K562 (cell line): ENCODE measurements at regions not wholly inside any gene's neighbourhood (a gene's known extent, or its start where the extent isn't known, plus 50 kb on each side); places are given as distances from the start of the nearest gene placed in this dataset.

Experiments
- ATAC-seq: fragments of 200-7000 bp; cut with Tn5 transposase; 3 replicates; pipeline ENCODE4 v1.9.1; 2020; ENCODE audit warnings: moderate library complexity
- BruUV-seq: library from RNA; stranded (reverse); fragments of 400-500 nt; replicated peaks from 2 replicates; lab custom pipeline; 2021; lab: Mats Ljungman, UMichigan
- CTCF ChIA-PET: fragments of 300-600 bp; formaldehyde crosslinking; extraction: SDS; loops from one replicate; lab custom pipeline; 2021; ENCODE audit warnings: low intra/inter-chr PET ratio; lab: Yijun Ruan, JAX
- POLR2A ChIA-PET: fragments of 300-600, 350-650 bp; sonication (Branson Sonifier 250); formaldehyde crosslinking; extraction: SDS; loops from one replicate; lab custom pipeline; 2021; ENCODE audit warnings: antibody characterized with exemption, inconsistent platforms; lab: Yijun Ruan, JAX
- DNase-seq, 4 experiments: peaks; one replicate each; pipeline versions ENCODE4 v3.0.0 to v3.0.0-alpha.2; 2011 to 2018; ENCODE audit warnings: low spot score in 3 of 4, mixed read lengths in 3 of 4; ENCODE audit errors: extremely low read depth in 1 of 4
- FAIRE-seq: peaks from 2 replicates; lab custom pipeline; 2011; peaks lifted over from hg19 to GRCh38; lab: Jason Lieb, UNC
- H2AFZ ChIP-seq: 2 replicates; pipeline ENCODE4 v1.6.0; 2011; ENCODE audit warnings: low read depth, low read length, control low read depth, inconsistent platforms
- H3K27ac ChIP-seq: fragments of 200-600 bp; 3 replicates; pipeline ENCODE4 v1.8.0; 2011; ENCODE audit warnings: low read depth, mild to moderate bottlenecking, control low read depth, inconsistent platforms, low read length, moderate library complexity, mixed read lengths; ENCODE audit errors: extremely low read depth
- H3K27me3 ChIP-seq, 2 experiments: fragments of 300-600 bp in 1 of 2; 2 replicates in 1 of 2; 3 replicates in 1 of 2; pipeline versions ENCODE4 v1.6.0 to v1.8.0; 2011; ENCODE audit warnings: inconsistent platforms in 2 of 2, low read length in 2 of 2, mild to moderate bottlenecking in 1 of 2, mixed read lengths in 1 of 2, moderate library complexity in 1 of 2; ENCODE audit not compliant: control insufficient read depth in 2 of 2, insufficient read depth in 2 of 2
- H3K36me3 ChIP-seq: fragments of 300-600 bp; 3 replicates; pipeline ENCODE4 v1.8.0; 2011; ENCODE audit warnings: mild to moderate bottlenecking, low read length, inconsistent platforms; ENCODE audit not compliant: control insufficient read depth, insufficient read depth
- H3K4me1 ChIP-seq, 2 experiments: fragments of 200-600 bp in 1 of 2; replicated peaks in 1 of 2; 2 replicates in 1 of 2; 3 replicates in 1 of 2; pipeline versions ENCODE4 v1.5.1 to v1.8.0; 2011; ENCODE audit warnings: inconsistent platforms in 2 of 2, low read length in 2 of 2, mild to moderate bottlenecking in 1 of 2, mixed read lengths in 1 of 2, moderate library complexity in 1 of 2; ENCODE audit not compliant: control insufficient read depth in 2 of 2, insufficient read depth in 2 of 2
- H3K4me2 ChIP-seq: 2 replicates; pipeline ENCODE4 v1.6.1; 2011; ENCODE audit warnings: low read length, control low read depth, inconsistent platforms, mixed read lengths; ENCODE audit not compliant: insufficient read depth
- H3K4me3 ChIP-seq: fragments of 200-600 bp; sonication (generic), shearing (Covaris generic); 2 replicates; pipeline ENCODE4 v1.5.1; 2016; ENCODE audit warnings: control low read depth, inconsistent platforms
- H3K79me2 ChIP-seq: fragments of 200-600 bp; 3 replicates; pipeline ENCODE4 v1.8.0; 2011; ENCODE audit warnings: low read length, inconsistent platforms; ENCODE audit not compliant: control insufficient read depth, insufficient read depth
- H3K9ac ChIP-seq, 2 experiments: 2 replicates each; pipeline versions ENCODE4 v1.6.0 to v1.6.1; 2011; ENCODE audit warnings: low read depth in 2 of 2, low read length in 2 of 2, control low read depth in 1 of 2, inconsistent platforms in 1 of 2, mild to moderate bottlenecking in 1 of 2, mixed read lengths in 1 of 2; ENCODE audit not compliant: insufficient read depth in 1 of 2
- H3K9me1 ChIP-seq: one replicate; pipeline ENCODE4 v1.6.0; 2011; ENCODE audit warnings: inconsistent platforms, mild to moderate bottlenecking, low read length, moderate library complexity; ENCODE audit not compliant: control insufficient read depth, insufficient read depth
- H3K9me3 ChIP-seq: replicated peaks from 2 replicates; pipeline ENCODE4 v1.5.1; 2011; ENCODE audit warnings: low read depth, low read length, inconsistent platforms; ENCODE audit not compliant: control insufficient read depth, insufficient read depth
- H4K20me1 ChIP-seq: replicated peaks from 2 replicates; pipeline ENCODE4 v1.6.1; 2011; ENCODE audit warnings: low read length, inconsistent platforms, mixed read lengths; ENCODE audit not compliant: control insufficient read depth, insufficient read depth
- ATF6 ChIP-seq: sonication (generic); formaldehyde crosslinking; IDR thresholded peaks from 2 replicates; pipeline ENCODE4 v1.4.0; 2020; ENCODE audit warnings: mild to moderate bottlenecking, missing genetic modification reagents
- C11orf30 ChIP-seq: fragments of 450-650 bp; IDR thresholded peaks from 2 replicates; pipeline ENCODE4 v1.6.1; 2016; ENCODE audit warnings: low read depth, mild to moderate bottlenecking
- CHD1 ChIP-seq: fragments of 200-600 bp; sonication (generic); IDR thresholded peaks from one replicate; pipeline ENCODE4 v1.6.1; 2012; ENCODE audit warnings: mild to moderate bottlenecking, moderate library complexity, low read length, inconsistent platforms
- DDX20 ChIP-seq: fragments of 450-650 bp; IDR thresholded peaks from 2 replicates; pipeline ENCODE4 v1.6.1; 2016; ENCODE audit warnings: missing genetic modification characterization, low read depth, mild to moderate bottlenecking, missing compliant biosample characterization, moderate library complexity
- E4F1 ChIP-seq: fragments of 250-450 bp; sonication (Bioruptor Pico); IDR thresholded peaks from 2 replicates; pipeline ENCODE4 v1.5.0; 2021; ENCODE audit warnings: mild to moderate bottlenecking, borderline replicate concordance
- ELF2 ChIP-seq: fragments of 250-450 bp; sonication (Bioruptor Pico); IDR thresholded peaks from 2 replicates; pipeline ENCODE4 v1.5.0; 2021; ENCODE audit warnings: mild to moderate bottlenecking
- KDM4B ChIP-seq, 2 experiments: fragments of 450-650 bp in 1 of 2; sonication (generic) in 1 of 2; IDR thresholded peaks; 2 replicates each; pipeline ENCODE4 v1.6.1; 2016 to 2017; ENCODE audit warnings: borderline replicate concordance in 2 of 2, antibody characterized with exemption in 1 of 2, low read depth in 1 of 2, mild to moderate bottlenecking in 1 of 2
- MAFF ChIP-seq: IDR thresholded peaks from 2 replicates; pipeline ENCODE4 v1.6.1; 2012; ENCODE audit warnings: low read length, improper control_type of control experiment
- MAFG ChIP-seq: fragments of 450-650 bp; conservative IDR thresholded peaks from 2 replicates; pipeline ENCODE4 v1.6.1; 2016; ENCODE audit warnings: missing genetic modification characterization, missing compliant biosample characterization
- NCOA4 ChIP-seq: fragments of 450-650 bp; IDR thresholded peaks from 2 replicates; pipeline ENCODE4 v1.6.1; 2018; ENCODE audit warnings: mild to moderate bottlenecking; ENCODE audit not compliant: partially characterized antibody
- SMAD4 ChIP-seq: fragments of 250-450 bp; sonication (Bioruptor Pico); conservative IDR thresholded peaks from 2 replicates; pipeline ENCODE4 v1.8.0; 2021; ENCODE audit warnings: inconsistent platforms, mild to moderate bottlenecking, moderate library complexity
- ZNF197 ChIP-seq: fragments of 200-800 bp; sonication (Bioruptor generic); IDR thresholded peaks from 2 replicates; pipeline ENCODE4 v1.6.1; 2016; ENCODE audit warnings: low read depth, missing genetic modification characterization, missing compliant biosample characterization
- ZNF23 ChIP-seq: fragments of 250-450 bp; sonication (Bioruptor Pico); IDR thresholded peaks from 2 replicates; pipeline ENCODE4 v1.4.0; 2020; ENCODE audit warnings: mild to moderate bottlenecking
- ZNF316 ChIP-seq: fragments of 450-650 bp; IDR thresholded peaks from 2 replicates; pipeline ENCODE4 v1.6.1; 2016
- ZNF408 ChIP-seq: fragments of 250-450 bp; sonication (Bioruptor Pico); IDR thresholded peaks from 2 replicates; pipeline ENCODE4 v1.4.0; 2020; ENCODE audit warnings: low read depth, mild to moderate bottlenecking, moderate library complexity
- WGBS: fragments of 100-300 bp; shearing (Covaris generic); methylation state at CpG from one replicate; pipeline ENCODE4 v1.1.6; 2016; ENCODE audit warnings: low coverage, mixed read lengths; ENCODE audit not compliant: insufficient coverage; ENCODE audit errors: missing lambda C conversion rate; 5-methylcytosine and 5-hydroxymethylcytosine counted together
- in situ Hi-C: fragments of 300-500 bp; cut with MboI; formaldehyde crosslinking; loops from 4 replicates; pipeline ENCODE4 v1.15.0; 2018; ENCODE audit warnings: inconsistent platforms, mixed read lengths
- intact Hi-C: fragments of 100-400 bp; cut with micrococcal nuclease; formaldehyde crosslinking; loops from 2 replicates; pipeline ENCODE4 v1.14.2; 2022

DNA sequence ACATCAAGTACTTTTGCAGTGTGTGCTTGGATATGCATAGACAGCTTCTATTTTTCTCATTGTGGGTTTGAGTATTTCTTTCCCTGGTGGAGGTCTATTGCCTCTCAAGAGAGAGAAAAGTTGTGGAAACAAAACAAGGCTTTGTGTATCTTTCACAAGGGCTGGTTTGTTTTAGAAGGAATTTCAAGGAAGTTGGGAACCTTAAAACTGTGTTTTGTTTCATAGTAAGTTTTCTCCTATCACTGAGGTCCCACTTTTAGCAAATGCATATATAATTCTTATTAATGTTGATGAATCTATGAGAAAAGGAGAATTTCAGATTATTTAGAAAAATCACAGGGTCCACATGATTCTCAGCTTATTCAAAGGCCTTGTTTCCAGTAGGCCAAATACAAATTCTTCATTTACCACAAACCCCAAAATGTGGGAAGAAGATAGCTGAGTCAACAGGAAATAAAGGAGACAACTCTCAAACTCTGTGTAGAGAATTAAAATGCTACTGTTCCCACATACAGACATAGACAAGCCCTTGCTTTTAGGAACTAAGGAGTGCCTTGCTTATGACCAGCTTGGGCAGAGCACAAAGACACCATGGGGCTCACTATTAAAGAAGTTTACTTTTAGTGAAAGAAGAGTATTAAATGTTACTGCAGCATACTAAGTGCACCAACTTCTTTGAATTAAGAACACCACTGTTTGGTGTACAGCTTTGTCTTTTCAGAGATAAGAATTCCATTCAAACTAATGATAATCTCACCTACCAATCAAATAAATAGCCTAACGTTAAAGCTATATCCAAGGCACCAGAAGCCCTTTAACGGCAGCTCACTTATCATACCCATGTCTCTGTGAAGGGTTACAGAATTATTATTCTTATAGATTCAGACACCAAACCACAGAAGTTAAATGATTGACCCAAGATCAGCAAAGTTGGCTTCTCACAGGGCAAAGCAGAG lies 177.4 kb upstream of the LEF1 start:
- intact Hi-C loops: no loop called here
- TF ChIP-seq KDM4B (IDR thresholded peaks at IDR 0.05; ENCODE audit: borderline replicate concordance in 2 of 2, low read depth in 1 of 2): no peak
- TF ChIP-seq NCOA4: no peak
- TF ChIP-seq MAFF: 0 out of 2 replicates have a peak, but pooled peaks have one; percentile 12
- TF ChIP-seq ZNF197 (CRISPR knock-in tag): no peak
- no peak for TF ChIP-seq ZNF23 (CRISPR knock-in tag)
- TF ChIP-seq C11orf30: peak; percentile 56; the same call in 1 of the 2 replicates
- no peak for TF ChIP-seq ELF2 (CRISPR knock-in tag)
- TF ChIP-seq ZNF316: peak; percentile 75
- peak; percentile 27; the same call in 1 of the 2 replicates for TF ChIP-seq SMAD4 (CRISPR knock-in tag)
- TF ChIP-seq ZNF408 (CRISPR knock-in tag): no peak
- TF ChIP-seq CHD1: no peak
- TF ChIP-seq ATF6 (CRISPR knock-in tag): no peak
- TF ChIP-seq E4F1 (CRISPR knock-in tag): no peak
- 0 out of 2 replicates have a peak, but pooled peaks have one; percentile 10 for TF ChIP-seq MAFG (tag)
- TF ChIP-seq DDX20: no peak
- TF ChIP-seq, all 486 proteins: peak for 5
- Histone ChIP-seq H3K36me3 (no peaks in the 10 kb centered on the region), H3K9me1 (no peaks in the 10 kb centered on the region), H3K9ac (no peak overlapping the region), H3K9me3 (no peaks in the 10 kb centered on the region), H4K20me1 (no peaks in the 10 kb centered on the region), H3K27me3 (no peaks in the 10 kb centered on the region; a peak in 1 of 5 replicates), H3K4me3 (no peak overlapping the region), H3K4me2 (no peak overlapping the region), H3K4me1 (peaks cover 6 to 7% of the 10 kb centered on the region in 2 experiments; a peak in 4 of 5 replicates), H2AFZ (peak overlapping the region; percentile 22; the same call in 1 of the 2 replicates), H3K79me2 (no peaks in the 10 kb centered on the region), H3K27ac (no peak overlapping the region)
- FAIRE-seq: no peak
- POLR2A ChIA-PET: interaction anchor here (0.7 to 2.2 kb wide), 2 partner anchors 9 to 14 kb away, joined by 5 to 10 read pairs; no protein-coding TSS in a partner anchor
- CTCF ChIA-PET: no interaction called here
- in situ Hi-C loops: no loop called here
- no TSS peak for BruUV-seq
- 16% methylated on average over 2 of the region's 2 CpGs for WGBS
- no peak for ATAC-seq
- no peak for DNase-seq
